HCT116 (cell line): ENCODE measurements at regions not wholly inside any gene's neighbourhood (a gene's known extent, or its start where the extent isn't known, plus 50 kb on each side); places are given as distances from the start of the nearest gene placed in this dataset.

Experiments
- ATAC-seq: fragments of 200-7000 bp; cut with Tn5 transposase; 2 replicates; pipeline ENCODE4 v1.9.1; 2020; ENCODE audit warnings: mild to moderate bottlenecking, moderate library complexity
- BruUV-seq: library from RNA; stranded (reverse); fragments of 400-500 nt; replicated peaks from 2 replicates; lab custom pipeline; 2021; lab: Mats Ljungman, UMichigan
- CTCF ChIA-PET: fragments of 300-600 bp; sonication (Branson Sonifier 250); formaldehyde crosslinking; loops from one replicate; lab custom pipeline; 2021; ENCODE audit warnings: antibody characterized with exemption; lab: Charles Lee
- POLR2A ChIA-PET: fragments of 300-600, 350-600 bp; sonication (Branson Sonifier 250); formaldehyde crosslinking; loops from one replicate; lab custom pipeline; 2021; ENCODE audit warnings: antibody characterized with exemption; lab: Charles Lee
- RAD21 ChIA-PET, 2 experiments: fragments of 300-600 bp; sonication (Branson Sonifier 250); formaldehyde crosslinking; loops; one replicate each; lab custom pipeline; 2023; ENCODE audit warnings: low total read pairs in 2 of 2; ENCODE audit not compliant: uncharacterized antibody in 2 of 2, unreplicated experiment in 2 of 2, low non-redundant PET in 1 of 2; lab: Charles Lee
- DNase-seq: peaks from one replicate; pipeline ENCODE4 v3.0.0-alpha.2; 2010; ENCODE audit warnings: low read depth, low spot score
- H2AFZ ChIP-seq: fragments of 200-600 bp; shearing (Covaris generic), sonication (generic); 2 replicates; pipeline ENCODE4 v1.6.1; 2017; ENCODE audit warnings: low read depth, mixed run types, mixed read lengths, antibody characterized with exemption, low read length; ENCODE audit not compliant: poor library complexity, severe bottlenecking
- H3K27ac ChIP-seq: 2 replicates; pipeline ENCODE4 v1.5.1; 2012; ENCODE audit warnings: low read depth, low read length
- H3K27me3 ChIP-seq: fragments of 200-600 bp; sonication (generic); 2 replicates; pipeline ENCODE4 v1.6.1; 2016; ENCODE audit warnings: mixed run types, low read length, mixed read lengths; ENCODE audit not compliant: insufficient read depth
- H3K36me3 ChIP-seq, 2 experiments: fragments of 200-500 bp in 1 of 2; fragments of 200-600 bp in 1 of 2; sonication (Bioruptor generic) in 1 of 2; sonication (generic) in 1 of 2; 2 replicates each; pipeline versions ENCODE4 v1.5.1 to v1.6.1; 2014 to 2016; ENCODE audit warnings: low read length in 2 of 2, inconsistent platforms in 1 of 2, mixed read lengths in 1 of 2, mixed run types in 1 of 2; ENCODE audit not compliant: insufficient read depth in 2 of 2, control insufficient read depth in 1 of 2
- H3K4me1 ChIP-seq, 2 experiments: fragments of 200-600 bp in 1 of 2; sonication (generic) in 1 of 2; 2 replicates each; pipeline versions ENCODE4 v1.5.1 to v1.6.1; 2012 to 2017; ENCODE audit warnings: low read length in 2 of 2, inconsistent platforms in 1 of 2, mild to moderate bottlenecking in 1 of 2, mixed read lengths in 1 of 2, mixed run types in 1 of 2, moderate library complexity in 1 of 2; ENCODE audit not compliant: insufficient read depth in 2 of 2, control insufficient read depth in 1 of 2
- H3K4me2 ChIP-seq: fragments of 200-600 bp; sonication (generic); 2 replicates; pipeline ENCODE4 v1.6.1; 2017; ENCODE audit warnings: mixed run types, low read length, mixed read lengths
- H3K4me3 ChIP-seq, 2 experiments: fragments of 200-600 bp in 1 of 2; sonication (generic) in 1 of 2; replicated peaks in 1 of 2; 2 replicates each; pipeline ENCODE4 v1.5.1; 2011 to 2016; ENCODE audit warnings: low read length in 2 of 2, control low read depth in 1 of 2, low read depth in 1 of 2, mild to moderate bottlenecking in 1 of 2, mixed read lengths in 1 of 2, mixed run types in 1 of 2
- H3K79me2 ChIP-seq: fragments of 200-600 bp; sonication (generic); 2 replicates; pipeline ENCODE4 v1.6.1; 2017; ENCODE audit warnings: mild to moderate bottlenecking, mixed run types, low read length, moderate library complexity, mixed read lengths; ENCODE audit not compliant: insufficient read depth
- H3K9ac ChIP-seq: fragments of 200-600 bp; sonication (generic); 2 replicates; pipeline ENCODE4 v1.6.1; 2016; ENCODE audit warnings: low read length, mixed read lengths
- H3K9me2 ChIP-seq: fragments of 200-600 bp; sonication (generic), shearing (Covaris generic); 2 replicates; pipeline ENCODE4 v1.6.1; 2017; ENCODE audit warnings: mixed run types, mild to moderate bottlenecking, moderate library complexity; ENCODE audit not compliant: insufficient read depth
- H3K9me3 ChIP-seq, 2 experiments: fragments of 200-500 bp in 1 of 2; fragments of 200-600 bp in 1 of 2; sonication (Bioruptor generic) in 1 of 2; sonication (generic) in 1 of 2; 2 replicates each; pipeline ENCODE4 v1.6.1; 2014 to 2017; ENCODE audit warnings: low read length in 2 of 2, mixed read lengths in 2 of 2, inconsistent platforms in 1 of 2, low read depth in 1 of 2, mild to moderate bottlenecking in 1 of 2, mixed run types in 1 of 2, moderate library complexity in 1 of 2; ENCODE audit not compliant: control insufficient read depth in 1 of 2, insufficient read depth in 1 of 2
- H4K20me1 ChIP-seq: fragments of 200-600 bp; sonication (generic), shearing (Covaris generic); 2 replicates; pipeline ENCODE4 v1.6.1; 2017; ENCODE audit warnings: mixed run types, mild to moderate bottlenecking, moderate library complexity; ENCODE audit not compliant: insufficient read depth
- ATF3 ChIP-seq: IDR thresholded peaks from 2 replicates; pipeline ENCODE4 v1.6.1; 2012
- CEBPB ChIP-seq: IDR thresholded peaks from 2 replicates; pipeline ENCODE4 v1.6.1; 2012; ENCODE audit warnings: low read depth
- EGR1 ChIP-seq: IDR thresholded peaks from 2 replicates; pipeline ENCODE4 v1.6.1; 2012; ENCODE audit warnings: low read depth
- JUND ChIP-seq: IDR thresholded peaks from 2 replicates; pipeline ENCODE4 v1.6.1; 2012
- POLR2A ChIP-seq: IDR thresholded peaks from 2 replicates; pipeline ENCODE4 v1.7.0; 2011; ENCODE audit warnings: borderline replicate concordance; ENCODE audit not compliant: insufficient read depth, insufficient read length; ENCODE audit errors: extremely low read depth
- POLR2AphosphoS5 ChIP-seq: IDR thresholded peaks from 2 replicates; pipeline ENCODE4 v1.6.1; 2011; ENCODE audit warnings: mild to moderate bottlenecking, low read depth, low read length, moderate library complexity
- SP1 ChIP-seq: IDR thresholded peaks from 2 replicates; pipeline ENCODE4 v1.6.1; 2012; ENCODE audit warnings: low read depth
- SRF ChIP-seq: IDR thresholded peaks from 2 replicates; pipeline ENCODE4 v1.6.1; 2012; ENCODE audit warnings: low read depth
- TCF7L2 ChIP-seq: IDR thresholded peaks from 2 replicates; pipeline ENCODE4 v1.7.0; 2011; ENCODE audit warnings: borderline replicate concordance, inconsistent platforms; ENCODE audit not compliant: insufficient read depth, insufficient read length; ENCODE audit errors: extremely low read depth
- ZFX ChIP-seq: fragments of 450-650 bp; IDR thresholded peaks from 2 replicates; pipeline ENCODE4 v1.6.1; 2017
- intact Hi-C: fragments of 100-400 bp; cut with micrococcal nuclease; formaldehyde crosslinking; loops from 2 replicates; pipeline ENCODE4 v1.10.0; 2022
- TF ChIP-seq, protein P1 (sequence below): IDR thresholded peaks from 2 replicates; pipeline ENCODE4 v1.6.1; 2011; ENCODE audit warnings: mild to moderate bottlenecking, low read length, moderate library complexity; ENCODE audit not compliant: insufficient replicate concordance; ENCODE audit errors: extremely low read depth

GRCh38 chr12:131383741-131384543, 326.9 kb upstream of the SFSWAP start:
- H3K9me3 ChIP-seq, result no peaks in the 10 kb centered on the region
- intact Hi-C loops, result no loop called here
- H3K27me3 ChIP-seq, result peaks cover 6% of the 10 kb centered on the region; the same call in 1 of the 2 replicates
- H3K4me3 ChIP-seq, result no peak overlapping the region
- no TSS peak for BruUV-seq
- H3K9me2 ChIP-seq, result no peaks in the 10 kb centered on the region
- no peaks in the 10 kb centered on the region for H3K36me3 ChIP-seq
- ATAC-seq, result no peak
- no peak overlapping the region for H3K4me2 ChIP-seq
- POLR2A ChIA-PET, result no interaction called here
- H2AFZ ChIP-seq, result no peak overlapping the region
- no peaks in the 10 kb centered on the region for H4K20me1 ChIP-seq
- TF ChIP-seq TCF7L2, result no peak
- no peak for TF ChIP-seq SP1
- no peak for TF ChIP-seq POLR2A
- TF ChIP-seq, protein P1, sequence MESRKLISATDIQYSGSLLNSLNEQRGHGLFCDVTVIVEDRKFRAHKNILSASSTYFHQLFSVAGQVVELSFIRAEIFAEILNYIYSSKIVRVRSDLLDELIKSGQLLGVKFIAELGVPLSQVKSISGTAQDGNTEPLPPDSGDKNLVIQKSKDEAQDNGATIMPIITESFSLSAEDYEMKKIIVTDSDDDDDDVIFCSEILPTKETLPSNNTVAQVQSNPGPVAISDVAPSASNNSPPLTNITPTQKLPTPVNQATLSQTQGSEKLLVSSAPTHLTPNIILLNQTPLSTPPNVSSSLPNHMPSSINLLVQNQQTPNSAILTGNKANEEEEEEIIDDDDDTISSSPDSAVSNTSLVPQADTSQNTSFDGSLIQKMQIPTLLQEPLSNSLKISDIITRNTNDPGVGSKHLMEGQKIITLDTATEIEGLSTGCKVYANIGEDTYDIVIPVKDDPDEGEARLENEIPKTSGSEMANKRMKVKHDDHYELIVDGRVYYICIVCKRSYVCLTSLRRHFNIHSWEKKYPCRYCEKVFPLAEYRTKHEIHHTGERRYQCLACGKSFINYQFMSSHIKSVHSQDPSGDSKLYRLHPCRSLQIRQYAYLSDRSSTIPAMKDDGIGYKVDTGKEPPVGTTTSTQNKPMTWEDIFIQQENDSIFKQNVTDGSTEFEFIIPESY, result no peak
- no peak for TF ChIP-seq JUND
- no peak for TF ChIP-seq POLR2AphosphoS5
- no peak for TF ChIP-seq ZFX
- no peak for TF ChIP-seq CEBPB
- no peak for TF ChIP-seq ATF3
- TF ChIP-seq EGR1, result no peak
- TF ChIP-seq SRF, result no peak
- no peak overlapping the region for H3K9ac ChIP-seq
- no peaks in the 10 kb centered on the region for H3K79me2 ChIP-seq
- H3K4me1 ChIP-seq, result no peaks in the 10 kb centered on the region
- H3K27ac ChIP-seq, result no peak overlapping the region
- DNase-seq, result no peak
- CTCF ChIA-PET, result no interaction called here
- RAD21 ChIA-PET, result no interaction called here
